NT2/D1 (cell line): ENCODE measurements at regions not wholly inside any gene's neighbourhood (a gene's known extent, or its start where the extent isn't known, plus 50 kb on each side); places are given as distances from the start of the nearest gene placed in this dataset.

Experiments used
- SUZ12 ChIP-seq: IDR thresholded peaks from 2 replicates; pipeline ENCODE4 v1.6.1; 2011; ENCODE audit not compliant: insufficient read length, insufficient read depth; ENCODE audit errors: extremely low read depth
- YY1 ChIP-seq: IDR thresholded peaks from 2 replicates; pipeline ENCODE4 v1.6.1; 2011; ENCODE audit not compliant: insufficient read length, insufficient read depth
- ZNF274 ChIP-seq: IDR thresholded peaks from 2 replicates; pipeline ENCODE4 v1.6.1; 2011; ENCODE audit warnings: mild to moderate bottlenecking, low read depth, low read length

DNA sequence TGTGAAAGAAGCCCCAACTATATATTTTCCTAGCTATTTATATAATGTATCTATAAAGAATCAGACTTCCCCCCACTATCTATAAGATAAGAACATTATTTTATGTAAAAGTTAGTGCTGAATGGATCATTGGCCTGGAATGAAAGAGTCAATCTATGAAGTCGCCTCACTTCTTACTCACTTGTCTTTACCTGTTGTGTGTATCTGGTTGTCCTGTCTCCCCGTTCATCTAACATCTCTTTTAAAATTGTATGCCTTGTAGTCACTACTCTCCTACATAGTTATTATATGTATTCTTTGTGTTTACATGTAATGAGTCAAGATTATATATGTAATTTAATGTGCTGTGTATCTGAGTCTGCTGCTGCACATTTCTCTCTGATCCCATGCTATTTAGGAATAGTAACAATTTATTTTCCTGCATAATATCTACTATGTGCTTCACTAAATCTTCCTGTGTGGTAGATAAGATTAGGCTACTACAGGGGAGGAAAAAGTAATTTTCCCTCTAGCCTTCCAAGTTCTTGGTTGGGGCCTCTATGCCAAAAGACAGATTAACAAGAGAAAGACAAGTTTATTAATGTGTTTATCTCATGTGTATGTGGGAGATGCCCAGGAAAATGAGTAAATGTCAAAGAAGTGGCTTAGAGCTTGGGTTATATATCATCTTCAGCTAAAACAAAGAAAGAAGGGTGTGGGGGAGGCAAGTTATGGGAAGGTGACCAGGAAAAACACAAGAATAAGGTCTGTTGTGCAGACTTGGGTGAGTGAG, 77.6 kb upstream of the FRMPD4 start:
- no peak for TF ChIP-seq YY1
- no peak for TF ChIP-seq ZNF274
- no peak for TF ChIP-seq SUZ12
